AG08396 (cell line): ENCODE measurements at regions not wholly inside any gene's neighbourhood (a gene's known extent, or its start where the extent isn't known, plus 50 kb on each side); places are given as distances from the start of the nearest gene placed in this dataset.

ENCODE experiments used
- DNase-seq: peaks from one replicate; pipeline ENCODE4 v3.0.0; 2012; ENCODE audit warnings: low spot score, mixed read lengths

DNA sequence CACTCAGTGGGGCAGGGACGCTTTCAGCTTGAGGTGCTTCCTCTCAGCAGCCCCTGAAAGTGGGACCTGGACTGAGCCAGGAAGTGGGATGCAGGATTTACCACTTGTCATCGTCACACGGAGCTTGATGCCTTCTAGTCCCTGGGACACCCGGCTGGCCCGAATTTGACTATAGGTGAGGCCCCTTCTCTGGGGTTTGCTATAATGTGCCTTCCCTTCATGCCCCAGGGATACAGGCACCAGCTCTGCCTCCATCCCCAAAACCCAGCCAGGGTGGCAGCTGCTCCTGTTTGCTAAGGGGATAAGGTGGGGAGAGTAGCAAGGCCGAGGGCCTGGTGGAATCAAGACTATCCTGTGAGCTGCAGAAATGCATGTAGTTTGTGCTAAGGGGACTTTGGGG is 235.0 kb downstream of the GLRX3 start:
- no peak for DNase-seq

DNA sequence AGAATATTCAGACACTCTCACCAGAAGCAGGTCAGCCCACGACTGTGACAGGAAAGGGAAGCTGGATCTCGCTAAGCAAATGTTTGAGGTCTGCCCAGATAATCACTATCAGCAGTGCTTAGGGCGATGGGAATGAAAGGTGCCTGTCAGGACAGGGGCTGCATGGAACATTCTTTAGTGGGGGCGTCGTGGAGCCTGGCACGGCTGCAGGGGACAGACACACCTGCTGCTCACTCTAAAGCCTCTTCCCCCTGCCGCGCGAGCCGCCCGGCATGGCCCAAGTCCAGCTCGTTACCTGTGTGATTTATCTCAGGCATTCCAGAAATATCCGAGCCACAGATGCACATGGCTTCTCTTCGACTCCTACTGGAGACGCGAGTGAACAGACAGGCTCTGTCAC is 235.5 kb downstream of the GLRX3 start:
- no peak for DNase-seq

DNA sequence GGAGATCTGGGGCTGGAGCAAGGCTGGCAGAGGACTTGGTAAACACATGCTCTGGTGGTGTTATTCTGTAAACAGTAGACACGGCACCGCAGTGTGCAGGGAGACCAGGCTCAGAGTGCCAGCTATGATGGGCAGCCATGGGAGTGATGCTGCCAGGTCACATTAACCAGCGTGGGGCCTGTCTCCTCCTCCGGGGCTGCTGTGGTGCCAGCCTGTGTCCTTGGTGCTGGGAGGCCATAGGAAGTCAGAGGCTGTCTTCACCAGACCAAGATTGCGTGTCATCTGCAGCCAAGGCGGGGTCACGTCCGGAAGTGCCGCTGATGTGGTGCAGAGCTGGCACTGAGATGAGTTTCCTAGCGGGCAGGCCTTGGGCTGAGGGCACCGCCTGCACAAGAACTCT is 236.0 kb downstream of the GLRX3 start:
- no peak for DNase-seq

DNA sequence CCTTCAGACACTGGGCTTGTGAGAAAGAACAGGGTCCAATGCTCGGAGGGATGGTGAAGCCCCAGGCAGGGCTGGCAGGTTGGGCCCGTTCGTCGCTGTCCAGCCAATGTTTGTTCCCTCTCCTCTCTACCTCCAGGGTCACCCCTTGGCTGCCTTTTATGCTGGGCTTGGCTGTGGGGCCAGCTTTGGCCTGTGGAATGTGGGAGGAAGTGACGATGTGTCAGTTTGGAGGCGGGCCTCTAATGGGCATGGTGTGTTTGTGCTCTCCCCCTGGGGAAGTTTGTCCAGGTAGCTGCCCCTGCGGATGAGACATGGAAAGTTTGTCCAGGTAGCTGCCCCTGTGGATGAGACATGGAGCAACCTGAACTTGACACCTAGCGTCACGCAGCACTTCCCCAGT is 236.7 kb downstream of the GLRX3 start:
- no peak for DNase-seq

DNA sequence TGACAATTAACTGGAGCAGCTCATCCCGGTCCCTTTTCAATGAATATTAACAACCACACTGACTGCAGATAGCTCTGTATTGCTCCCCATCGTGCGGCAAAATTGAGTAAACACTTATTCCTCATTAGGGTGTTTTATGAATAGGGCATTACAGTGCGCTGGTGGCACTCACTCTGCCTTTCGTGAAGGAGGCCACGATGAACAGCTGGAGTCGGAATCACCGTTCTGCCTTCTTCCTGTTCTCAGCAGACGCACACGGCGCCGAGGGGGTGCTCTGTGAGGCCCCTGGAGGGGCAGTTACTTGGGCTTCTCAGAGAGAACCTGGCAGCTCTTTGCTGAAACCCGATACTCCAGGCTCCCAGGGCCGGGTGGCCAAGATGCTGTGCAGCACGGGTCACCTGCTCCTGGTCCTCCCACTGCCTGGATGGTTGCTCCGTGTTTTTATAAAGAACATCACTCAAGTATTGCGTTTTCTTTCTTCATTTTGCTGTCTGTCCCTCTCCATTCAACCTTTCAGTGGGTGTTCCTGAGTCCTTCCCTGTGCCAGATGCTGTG is 241.9 kb downstream of the GLRX3 start:
- no peak for DNase-seq

DNA sequence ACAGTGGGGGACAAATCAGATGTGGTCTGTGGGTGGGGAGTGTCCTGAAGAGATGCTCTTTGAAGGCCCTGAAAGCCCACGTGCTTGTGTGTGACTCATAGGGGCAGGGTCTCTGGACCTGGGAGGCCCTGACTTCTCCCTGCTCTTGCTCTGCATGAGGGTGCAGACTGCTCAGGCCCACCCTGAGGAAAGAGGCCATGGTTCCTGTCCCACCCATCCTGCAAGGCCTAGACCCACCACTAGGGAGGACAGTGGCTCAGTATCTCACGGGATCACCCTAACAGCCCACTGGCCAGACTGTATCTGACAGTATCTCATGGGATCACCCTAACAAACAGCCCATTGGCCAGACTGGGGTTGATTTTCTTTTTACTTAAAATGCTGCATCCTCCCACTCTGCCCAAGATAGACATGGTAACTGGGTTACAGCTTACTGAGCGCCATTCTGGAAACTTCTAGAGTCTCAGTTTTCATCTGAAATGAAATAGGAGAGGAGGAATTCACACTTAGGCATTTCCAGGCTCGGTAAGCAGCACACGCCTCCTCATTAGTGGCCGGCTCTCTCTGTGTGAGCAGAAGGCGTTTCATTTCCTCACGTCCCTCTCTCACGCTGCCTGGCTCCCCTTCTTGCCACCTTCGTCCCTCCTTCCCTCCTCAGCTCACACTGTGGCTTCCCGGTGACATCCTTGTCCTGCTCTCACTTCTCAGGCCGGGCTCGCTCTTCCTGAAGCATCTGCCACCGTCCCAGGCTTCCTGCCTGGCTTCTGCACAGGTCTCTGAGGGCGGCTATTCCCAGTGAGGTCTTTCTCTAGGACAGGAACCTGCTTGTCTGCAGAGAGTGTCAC is 242.6 kb downstream of the GLRX3 start:
- no peak for DNase-seq

DNA sequence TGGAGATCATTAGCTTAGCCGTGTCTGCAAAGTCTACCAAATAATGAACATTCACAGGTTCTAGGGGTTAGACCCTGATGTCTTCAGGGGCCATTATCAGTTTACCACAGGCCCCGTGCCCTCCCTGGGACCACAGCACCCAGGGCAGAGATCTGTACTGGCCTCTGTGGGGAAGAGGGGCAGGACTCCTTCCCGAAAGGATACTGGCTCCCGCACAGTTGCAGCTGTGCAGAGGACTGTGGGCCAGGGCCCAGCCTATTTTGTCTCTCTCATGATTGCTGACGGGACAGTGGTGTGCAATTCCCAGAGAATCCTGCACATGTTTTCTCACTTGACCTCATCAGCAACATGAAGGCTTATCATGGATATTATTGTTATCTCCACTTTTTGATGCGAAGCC is 243.9 kb downstream of the GLRX3 start:
- DNase-seq, result no peak

DNA sequence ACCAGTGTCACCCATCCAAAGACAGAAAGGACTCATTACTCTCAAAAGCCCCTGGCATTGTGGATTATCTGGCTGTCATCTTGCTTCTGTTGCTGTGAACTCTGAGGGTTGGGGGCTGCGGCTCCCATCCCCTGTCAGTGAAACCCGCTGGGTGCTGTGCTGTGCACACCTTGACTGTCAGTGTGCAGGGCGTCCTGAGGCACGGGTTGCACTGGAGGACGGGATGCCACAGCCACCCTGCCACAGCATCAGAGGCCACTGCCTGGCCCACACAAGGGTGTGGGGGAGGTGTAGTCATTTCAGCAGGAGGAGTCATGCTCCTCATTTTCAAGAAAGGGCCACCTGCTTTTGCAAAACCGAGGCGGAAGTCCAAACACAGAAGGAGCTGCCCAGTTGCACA is 245.8 kb downstream of the GLRX3 start:
- DNase-seq, result no peak

DNA sequence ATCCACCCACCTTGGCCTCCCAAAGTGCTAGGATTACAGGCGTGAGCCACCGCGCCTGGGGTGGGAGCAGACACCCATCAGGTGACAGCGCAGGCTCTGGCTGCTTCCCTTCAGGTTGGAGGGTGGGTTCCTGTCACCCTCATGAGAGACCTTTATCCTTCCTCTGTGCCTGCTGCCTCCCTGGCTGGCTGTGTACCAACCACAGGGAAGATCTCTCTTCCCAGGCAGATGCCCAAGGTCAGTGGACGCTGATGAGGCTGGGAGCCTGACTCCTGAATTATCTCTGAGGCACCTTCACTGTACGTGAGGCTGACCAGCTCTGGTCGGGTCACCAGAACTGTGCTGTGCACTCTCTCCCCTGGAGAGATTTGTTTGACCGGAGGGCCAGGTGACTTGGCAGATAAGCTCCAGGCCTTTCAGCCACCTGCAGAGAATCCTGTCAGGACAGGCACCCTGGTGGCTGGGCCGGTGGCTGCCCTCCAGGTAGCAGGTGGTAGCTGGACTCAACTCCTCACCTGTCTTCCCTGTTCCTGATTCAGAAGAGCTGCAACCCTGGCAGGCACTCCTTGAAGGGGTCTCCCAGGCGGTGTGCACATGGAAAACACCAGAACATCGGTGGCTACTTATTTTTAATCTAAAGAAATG is 251.9 kb downstream of the GLRX3 start:
- DNase-seq, result no peak

DNA sequence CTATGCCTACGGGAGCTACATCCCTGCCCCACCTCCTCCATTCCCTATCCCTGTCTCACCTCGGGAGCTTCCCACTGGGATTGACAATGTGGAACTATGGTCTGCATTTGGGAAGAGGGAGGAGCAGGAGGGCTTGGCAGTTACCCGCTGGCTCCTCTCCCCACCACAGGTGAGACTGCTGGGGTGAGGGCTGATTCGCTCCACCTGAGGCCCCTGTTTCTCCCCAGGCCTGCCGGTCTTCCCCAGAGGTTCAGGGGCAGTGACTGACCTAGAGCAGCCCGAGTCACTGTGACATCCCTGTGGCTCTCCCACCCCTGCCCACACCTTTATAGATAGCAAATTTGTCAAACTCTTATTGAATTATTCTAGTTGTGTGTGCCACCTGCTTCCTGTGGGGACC is 252.6 kb downstream of the GLRX3 start:
- no peak for DNase-seq

DNA sequence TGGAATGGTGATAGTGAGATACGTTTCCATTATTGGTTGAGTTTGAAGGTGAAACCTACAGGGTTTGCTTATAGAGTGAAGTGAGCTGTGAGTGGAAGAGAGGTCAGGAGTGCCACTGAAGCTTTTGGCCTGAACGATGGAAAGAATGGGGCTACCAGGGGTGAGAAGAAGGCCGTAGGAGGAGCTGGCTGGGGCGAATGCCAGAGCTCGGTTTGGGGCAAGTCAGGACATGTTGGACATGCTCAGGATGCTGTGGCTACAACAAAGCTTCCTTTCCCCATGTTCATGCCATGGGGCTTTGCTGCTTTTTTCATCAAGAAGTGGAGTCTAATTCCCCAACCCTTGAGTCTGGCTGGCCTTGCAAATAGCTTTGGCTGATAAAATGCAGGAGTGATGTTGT is 253.7 kb downstream of the GLRX3 start:
- DNase-seq, result no peak

DNA sequence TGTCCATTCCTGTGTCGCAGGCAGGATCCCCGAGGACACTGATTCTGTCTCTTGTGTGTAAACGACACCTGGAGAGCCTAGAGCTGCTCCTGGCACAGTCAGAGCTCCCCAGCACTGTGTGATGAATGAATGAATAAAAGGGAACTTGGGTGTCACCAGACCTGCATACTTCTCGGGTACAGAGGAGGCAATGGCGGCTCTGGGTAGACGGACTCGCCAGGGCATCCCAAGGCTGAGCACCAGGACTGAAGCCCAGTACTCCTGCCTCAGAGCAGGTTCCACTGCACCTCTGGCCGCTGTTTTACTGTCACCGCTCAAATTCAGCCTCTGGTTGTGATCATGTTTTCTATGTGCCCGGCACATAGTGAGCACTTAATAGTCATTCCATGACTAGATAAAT is 255.8 kb downstream of the GLRX3 start:
- no peak for DNase-seq

DNA sequence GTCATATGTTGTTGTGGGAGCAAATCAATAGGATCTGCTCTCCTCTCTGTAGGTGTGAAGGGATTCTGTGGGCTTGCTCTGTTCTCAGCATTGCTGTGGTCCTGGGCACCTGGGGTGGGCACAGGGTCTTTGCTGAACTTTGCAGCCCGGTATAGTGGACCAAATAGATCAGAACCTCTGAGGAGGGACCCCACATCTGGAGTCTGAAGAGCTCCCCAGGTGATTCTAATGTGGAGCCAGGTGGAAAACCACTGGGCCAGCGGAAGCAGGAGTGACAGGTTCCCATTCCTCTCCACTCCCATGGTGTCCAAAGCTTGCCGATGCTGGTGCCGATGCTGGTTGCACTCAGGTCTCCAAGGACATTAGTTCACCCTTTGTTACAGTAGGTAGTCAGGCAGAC is 257.2 kb downstream of the GLRX3 start:
- DNase-seq, result no peak

DNA sequence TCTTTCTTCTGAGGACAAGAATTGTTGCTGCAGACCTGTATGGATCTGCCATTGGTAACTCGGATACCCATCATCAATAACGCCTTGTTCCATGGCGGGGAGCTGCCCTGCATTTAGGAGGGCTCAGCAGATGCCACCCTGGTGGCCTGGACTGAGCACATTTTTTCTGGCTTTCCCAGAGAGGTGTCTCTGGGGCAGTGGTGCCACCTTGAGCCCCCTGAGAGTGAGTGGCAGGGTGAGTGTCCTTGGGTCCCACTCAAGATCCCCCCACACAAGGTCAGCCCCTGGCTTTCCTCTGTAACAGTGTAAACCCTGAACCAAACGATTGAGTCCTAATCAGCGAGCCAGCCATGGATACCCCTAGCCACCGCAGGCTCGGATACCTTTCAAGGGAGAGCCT is 258.6 kb downstream of the GLRX3 start:
- DNase-seq, result no peak

DNA sequence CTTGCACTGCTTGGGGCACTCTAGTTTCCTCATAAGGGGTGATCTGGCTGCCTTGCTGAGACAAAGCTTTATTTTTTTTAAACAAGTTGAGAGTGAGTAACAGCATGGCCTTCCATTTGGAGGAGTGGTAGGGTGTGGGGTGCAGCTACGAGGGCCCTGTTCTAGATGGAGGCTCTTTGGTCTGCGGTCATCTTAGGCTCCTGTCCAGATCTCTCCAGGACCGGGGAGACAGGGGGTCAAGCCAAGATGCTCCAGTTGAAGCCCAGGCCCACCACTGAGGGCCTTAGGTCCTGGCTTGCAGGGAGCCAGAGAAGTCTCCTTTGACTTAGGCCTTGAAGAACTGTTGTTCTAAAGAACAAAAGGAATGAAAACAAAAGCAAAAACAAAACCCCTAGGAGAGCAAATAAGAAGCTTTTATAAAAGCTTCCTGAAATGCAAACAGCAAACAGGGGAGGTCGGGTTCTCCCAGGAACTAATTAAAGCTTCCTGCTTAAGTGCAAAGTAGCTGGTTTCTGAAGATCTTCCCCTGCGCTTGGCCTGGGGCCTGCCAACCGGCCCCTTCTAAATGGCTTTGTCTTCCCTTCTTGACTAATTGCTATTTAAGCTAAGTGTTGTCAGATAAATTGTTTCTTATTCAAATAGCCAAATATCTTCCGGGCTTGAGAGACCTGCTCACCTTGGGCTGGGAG is 259.2 kb downstream of the GLRX3 start:
- DNase-seq, result no peak

DNA sequence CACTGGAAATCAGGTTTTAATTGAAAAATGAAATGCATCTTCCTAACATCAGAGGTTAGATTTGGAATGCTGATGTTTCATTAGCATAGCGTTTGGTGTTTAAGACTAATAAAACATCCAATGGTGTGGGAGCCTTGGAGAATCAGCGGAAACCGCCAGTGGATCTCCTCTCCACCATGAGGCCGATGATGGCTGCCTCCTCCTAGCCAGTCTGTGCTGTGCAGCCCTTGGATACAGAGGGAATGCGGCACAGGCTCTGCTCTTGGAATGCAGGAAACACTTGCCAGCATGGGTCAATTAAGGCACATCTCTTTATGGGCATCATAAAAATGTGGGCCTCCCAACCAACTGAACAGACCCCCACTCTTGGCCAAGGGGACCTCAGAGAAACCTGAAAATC is 259.9 kb downstream of the GLRX3 start:
- no peak for DNase-seq

DNA sequence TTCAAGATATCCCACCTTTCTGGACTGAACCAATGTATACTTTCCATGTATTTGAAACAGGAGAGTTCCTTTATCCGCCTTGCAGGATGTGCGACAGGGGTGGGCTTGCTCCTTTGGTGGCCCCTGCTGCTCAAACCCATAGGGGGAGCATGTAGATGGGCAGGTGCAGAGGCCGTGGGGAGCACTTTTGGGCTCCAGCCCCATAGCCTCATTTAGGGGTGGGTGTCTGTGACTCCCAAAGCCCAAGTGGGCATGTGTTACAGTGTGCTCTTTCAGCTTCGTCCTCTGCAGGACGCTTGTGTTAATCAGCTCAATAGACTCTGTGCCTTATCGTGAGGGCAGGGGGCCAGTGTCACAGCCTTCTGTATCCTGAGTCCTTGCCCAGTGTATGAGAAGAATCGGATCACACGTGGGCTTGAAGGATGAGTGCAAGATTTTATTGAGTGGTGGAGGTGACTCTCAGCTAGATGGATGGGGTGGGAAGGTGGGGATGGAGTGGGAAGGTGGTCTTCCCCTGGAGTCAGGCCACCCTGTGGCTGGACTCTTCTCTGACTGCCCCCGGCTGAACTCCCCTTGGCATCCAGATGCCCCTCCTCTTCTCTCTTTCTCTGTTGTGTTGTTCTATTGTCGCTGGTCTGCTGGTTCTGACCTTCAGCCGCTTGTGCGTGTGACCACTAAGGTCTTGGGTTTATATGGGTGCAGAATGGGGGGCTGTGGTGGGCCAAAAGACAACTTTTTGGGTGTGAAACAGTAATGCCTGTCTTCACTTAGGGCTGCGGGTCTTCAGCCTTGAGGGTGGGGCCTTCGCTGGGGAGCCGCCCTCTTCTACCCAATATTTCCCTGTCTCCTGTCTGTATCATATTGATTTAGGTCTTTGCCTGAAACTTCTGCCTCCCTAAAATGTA is 262.2 kb downstream of the GLRX3 start:
- no peak for DNase-seq

DNA sequence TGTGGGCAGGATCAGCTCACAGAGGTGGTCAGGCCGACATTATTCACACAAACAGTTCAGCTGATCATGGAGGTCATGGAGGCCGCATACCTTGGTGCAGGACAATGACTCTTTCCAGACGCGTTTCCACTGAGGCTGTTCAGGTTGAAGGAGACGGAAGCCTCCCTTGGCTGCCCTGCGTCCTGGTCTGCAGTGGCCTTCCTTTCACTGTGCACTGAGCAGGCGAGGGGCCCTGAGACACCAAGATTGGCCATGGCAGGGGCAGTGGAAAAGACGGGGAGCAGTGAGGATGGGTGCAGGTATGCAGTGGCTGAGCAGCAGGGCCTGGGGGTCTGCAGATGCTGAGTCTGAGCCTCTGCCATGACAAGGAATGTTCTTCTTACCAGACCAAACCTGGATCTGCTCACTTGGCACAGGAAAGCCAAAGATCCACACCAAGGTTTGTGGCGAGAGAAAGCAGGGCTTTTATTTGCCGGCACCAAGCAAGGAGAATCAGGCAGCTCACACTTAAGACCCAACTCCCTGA is 263.3 kb downstream of the GLRX3 start:
- DNase-seq, result no peak

DNA sequence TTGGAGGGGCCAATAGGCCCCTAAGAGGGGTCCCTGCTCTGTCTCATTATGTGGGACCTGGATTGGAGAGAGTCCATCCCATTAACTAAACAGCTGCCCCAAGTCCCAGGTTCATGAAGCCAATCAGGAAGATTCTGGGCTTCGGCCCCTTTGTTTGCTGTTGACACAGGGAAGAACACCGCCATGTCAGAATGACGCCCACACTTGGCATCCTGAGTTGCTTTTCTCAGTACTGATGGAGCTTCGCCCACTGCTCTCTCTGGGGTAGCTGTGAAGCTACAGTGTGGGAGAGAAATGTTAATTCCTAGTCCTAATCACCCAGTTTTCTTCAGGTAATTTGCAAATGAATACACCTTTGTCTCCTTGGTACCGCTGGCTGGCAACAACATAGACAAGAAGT is 264.7 kb downstream of the GLRX3 start:
- DNase-seq, result no peak

DNA sequence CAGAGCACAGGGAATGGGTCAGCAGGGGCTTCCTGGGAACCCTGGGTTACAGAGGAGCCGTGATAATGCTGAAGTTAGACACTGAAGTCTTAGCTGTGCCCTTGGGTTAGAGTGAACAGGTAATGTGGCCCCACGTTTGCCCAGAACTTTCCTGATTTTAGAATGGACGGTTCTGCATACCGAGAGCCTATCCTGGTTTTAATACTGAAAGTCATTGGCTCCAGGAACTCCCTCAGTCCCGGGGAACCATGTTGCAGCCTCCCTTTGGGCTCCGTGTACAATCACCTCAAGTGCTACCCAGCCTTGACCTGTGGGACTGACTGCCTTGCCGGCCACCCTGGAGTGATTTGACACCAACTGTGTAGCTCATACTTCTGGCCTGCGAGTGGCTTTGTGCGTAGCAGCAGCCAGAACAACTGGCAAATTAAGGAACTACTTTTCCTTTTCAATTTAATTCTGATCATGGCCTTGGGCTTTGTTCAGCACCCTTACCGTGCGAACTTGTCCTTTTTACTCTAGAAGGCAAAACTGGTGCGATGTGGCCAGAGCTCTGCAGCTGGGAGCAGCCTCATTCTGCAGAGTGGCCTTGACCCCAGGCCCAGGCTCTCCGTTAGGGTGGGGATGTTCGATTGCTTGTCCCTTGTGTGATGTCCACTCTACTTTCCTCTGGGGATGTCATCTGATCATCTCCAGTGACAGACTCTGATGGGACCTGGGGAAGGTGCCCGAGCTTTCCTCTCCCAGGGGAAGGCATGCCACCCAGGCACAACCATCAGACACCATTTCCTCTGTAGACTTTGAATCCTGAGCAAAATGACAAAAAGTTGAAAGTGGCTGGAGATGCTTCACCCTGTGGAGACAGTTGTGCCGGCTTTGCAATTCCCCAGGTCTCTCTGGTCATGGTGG is 265.9 kb downstream of the GLRX3 start:
- no peak for DNase-seq
